PC-9 (cell line): ENCODE measurements at regions not wholly inside any gene's neighbourhood (a gene's known extent, or its start where the extent isn't known, plus 50 kb on each side); places are given as distances from the start of the nearest gene placed in this dataset.

Experiments
- EZH2 ChIP-seq: fragments of 200-600 bp; sonication (generic); IDR thresholded peaks from 2 replicates; pipeline ENCODE4 v1.8.0; 2017; ENCODE audit warnings: antibody characterized with exemption, low read depth
- TF ChIP-seq, protein P1 (sequence below): fragments of 200-600 bp; sonication (generic); conservative IDR thresholded peaks from 2 replicates; pipeline ENCODE4 v1.6.1; 2017; ENCODE audit warnings: mixed run types, antibody characterized with exemption, mild to moderate bottlenecking, moderate library complexity

DNA sequence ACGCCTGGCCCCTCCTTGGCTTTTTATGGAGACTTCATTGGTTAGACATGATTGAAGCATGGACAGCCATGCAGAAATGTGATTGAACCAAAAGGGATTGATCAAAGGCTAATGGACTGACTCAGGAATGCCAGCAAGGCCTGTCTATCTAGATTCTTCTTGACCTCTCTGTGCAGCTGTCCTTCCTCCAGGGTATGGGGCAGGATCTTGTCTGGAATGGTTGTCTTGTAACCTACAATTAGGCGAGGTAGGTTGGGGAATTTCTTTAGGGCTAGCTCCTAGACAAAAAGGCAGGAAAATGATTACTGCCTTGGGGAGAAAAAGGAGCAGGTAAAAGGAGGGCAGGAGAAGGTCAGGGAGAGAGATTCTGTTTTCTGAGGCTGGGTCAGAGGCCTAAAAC is 59.6 kb upstream of the INCENP start:
- TF ChIP-seq, protein P1, sequence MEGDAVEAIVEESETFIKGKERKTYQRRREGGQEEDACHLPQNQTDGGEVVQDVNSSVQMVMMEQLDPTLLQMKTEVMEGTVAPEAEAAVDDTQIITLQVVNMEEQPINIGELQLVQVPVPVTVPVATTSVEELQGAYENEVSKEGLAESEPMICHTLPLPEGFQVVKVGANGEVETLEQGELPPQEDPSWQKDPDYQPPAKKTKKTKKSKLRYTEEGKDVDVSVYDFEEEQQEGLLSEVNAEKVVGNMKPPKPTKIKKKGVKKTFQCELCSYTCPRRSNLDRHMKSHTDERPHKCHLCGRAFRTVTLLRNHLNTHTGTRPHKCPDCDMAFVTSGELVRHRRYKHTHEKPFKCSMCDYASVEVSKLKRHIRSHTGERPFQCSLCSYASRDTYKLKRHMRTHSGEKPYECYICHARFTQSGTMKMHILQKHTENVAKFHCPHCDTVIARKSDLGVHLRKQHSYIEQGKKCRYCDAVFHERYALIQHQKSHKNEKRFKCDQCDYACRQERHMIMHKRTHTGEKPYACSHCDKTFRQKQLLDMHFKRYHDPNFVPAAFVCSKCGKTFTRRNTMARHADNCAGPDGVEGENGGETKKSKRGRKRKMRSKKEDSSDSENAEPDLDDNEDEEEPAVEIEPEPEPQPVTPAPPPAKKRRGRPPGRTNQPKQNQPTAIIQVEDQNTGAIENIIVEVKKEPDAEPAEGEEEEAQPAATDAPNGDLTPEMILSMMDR = no peak
- TF ChIP-seq EZH2 = no peak
